ENCODE measurements at regions not wholly inside any gene's neighbourhood (a gene's known extent, or its start where the extent isn't known, plus 50 kb on each side); places are given as distances from the start of the nearest gene placed in this dataset.
A peak's percentile ranks its signal among the peaks of the same experiment; 100 is the strongest.

- no peak for DNase-seq (ENCODE audit: low read depth)
Observed at GRCh38 chr20:24870057-24870456, 79.0 kb upstream of the CST7 start.

- DNase-seq (ENCODE audit: low read depth), result peak; percentile 11
Observed at GRCh38 chr20:24870881-24871280, 78.2 kb upstream of the CST7 start.

GRCh38 chr20:24871480-24872213 lies 77.4 kb upstream of the CST7 start:
- no peak for DNase-seq (ENCODE audit: low read depth)

GRCh38 chr20:24872291-24873024 lies 76.6 kb upstream of the CST7 start:
- no peak for DNase-seq (ENCODE audit: low read depth)

- DNase-seq (ENCODE audit: low read depth), result no peak
Observed at GRCh38 chr20:24873025-24873620, 75.9 kb upstream of the CST7 start.

GRCh38 chr20:24875078-24875477 lies 74.0 kb upstream of the CST7 start:
- DNase-seq (ENCODE audit: low read depth), result no peak

GRCh38 chr20:24877652-24878051 lies 71.4 kb upstream of the CST7 start:
- no peak for DNase-seq (ENCODE audit: low read depth)

- no peak for DNase-seq (ENCODE audit: low read depth)
Observed at GRCh38 chr20:24878657-24879056, 70.4 kb upstream of the CST7 start.

- no peak for DNase-seq (ENCODE audit: low read depth)
Observed at GRCh38 chr20:24879875-24880274, 69.2 kb upstream of the CST7 start.

- no peak for DNase-seq (ENCODE audit: low read depth)
Observed at GRCh38 chr20:24880356-24880755, 68.7 kb upstream of the CST7 start.

- no peak for DNase-seq (ENCODE audit: low read depth)
Observed at GRCh38 chr20:24890286-24890685, 58.8 kb upstream of the CST7 start.

- DNase-seq (ENCODE audit: low read depth), result no peak
Observed at GRCh38 chr20:24891546-24892393, 57.3 kb upstream of the CST7 start.

- DNase-seq (ENCODE audit: low read depth), result no peak
Observed at GRCh38 chr20:24892522-24892921, 56.5 kb upstream of the CST7 start.

GRCh38 chr20:24892931-24893330 lies 56.1 kb upstream of the CST7 start:
- DNase-seq (ENCODE audit: low read depth), result no peak

- DNase-seq (ENCODE audit: low read depth), result no peak
Observed at GRCh38 chr20:24894488-24894887, 54.6 kb upstream of the CST7 start.

GRCh38 chr20:24894967-24895366 lies 54.1 kb upstream of the CST7 start:
- no peak for DNase-seq (ENCODE audit: low read depth)

- no peak for DNase-seq (ENCODE audit: low read depth)
Observed at GRCh38 chr20:24895431-24895830, 53.6 kb upstream of the CST7 start.

- no peak for DNase-seq (ENCODE audit: low read depth)
Observed at GRCh38 chr20:24895898-24896658, 53.0 kb upstream of the CST7 start.

GRCh38 chr20:24896984-24897383 lies 52.1 kb upstream of the CST7 start:
- DNase-seq (ENCODE audit: low read depth), result no peak

- no peak for DNase-seq (ENCODE audit: low read depth)
Observed at GRCh38 chr20:24897974-24898373, 51.1 kb upstream of the CST7 start.

GRCh38 chr20:24899153-24899552 lies 49.9 kb upstream of the CST7 start:
- DNase-seq (ENCODE audit: low read depth), result no peak
